HEK293T (cell line): ENCODE measurements at regions not wholly inside any gene's neighbourhood (a gene's known extent, or its start where the extent isn't known, plus 50 kb on each side); places are given as distances from the start of the nearest gene placed in this dataset.

ENCODE experiments used
- CTCF ChIA-PET: fragments of 350-600 bp; formaldehyde crosslinking; extraction: SDS; loops from one replicate; lab custom pipeline; 2021; ENCODE audit warnings: antibody characterized with exemption, inconsistent platforms; lab: Yijun Ruan, JAX
- POLR2A ChIA-PET: fragments of 350-600 bp; formaldehyde crosslinking; extraction: SDS; loops from one replicate; lab custom pipeline; 2020; ENCODE audit warnings: antibody characterized with exemption, inconsistent platforms; lab: Yijun Ruan, JAX
- DNase-seq: peaks from one replicate; pipeline ENCODE4 v3.0.0; 2012; ENCODE audit warnings: mixed read lengths; ENCODE audit errors: extremely low spot score
- ARNT ChIP-seq: fragments of 450-650 bp; IDR thresholded peaks from 2 replicates; pipeline ENCODE4 v1.6.1; 2017; ENCODE audit warnings: mild to moderate bottlenecking
- BHLHE40 ChIP-seq: fragments of 450-650 bp; IDR thresholded peaks from 2 replicates; pipeline ENCODE4 v1.6.1; 2016; ENCODE audit warnings: mild to moderate bottlenecking, moderate library complexity, borderline replicate concordance
- CTBP1 ChIP-seq: fragments of 450-650 bp; IDR thresholded peaks from 2 replicates; pipeline ENCODE4 v1.6.1; 2016; ENCODE audit warnings: borderline replicate concordance
- ELF4 ChIP-seq: fragments of 450-650 bp; IDR thresholded peaks from 2 replicates; pipeline ENCODE4 v1.6.1; 2017; ENCODE audit warnings: antibody characterized with exemption
- FOXA1 ChIP-seq: fragments of 450-650 bp; IDR thresholded peaks from 2 replicates; pipeline ENCODE4 v1.6.1; 2016; ENCODE audit warnings: mild to moderate bottlenecking
- FOXK2 ChIP-seq: fragments of 450-650 bp; IDR thresholded peaks from 2 replicates; pipeline ENCODE4 v1.6.1; 2016; ENCODE audit warnings: mild to moderate bottlenecking
- FOXM1 ChIP-seq: fragments of 450-650 bp; IDR thresholded peaks from 2 replicates; pipeline ENCODE4 v1.6.1; 2017; ENCODE audit warnings: mild to moderate bottlenecking, borderline replicate concordance
- HDGF ChIP-seq: fragments of 450-650 bp; IDR thresholded peaks from 2 replicates; pipeline ENCODE4 v1.6.1; 2017; ENCODE audit warnings: antibody characterized with exemption, borderline replicate concordance
- L3MBTL2 ChIP-seq: fragments of 450-650 bp; conservative IDR thresholded peaks from 2 replicates; pipeline ENCODE4 v1.6.1; 2016; ENCODE audit warnings: mild to moderate bottlenecking
- LEF1 ChIP-seq: fragments of 450-650 bp; IDR thresholded peaks from 2 replicates; pipeline ENCODE4 v1.6.1; 2017; ENCODE audit warnings: mild to moderate bottlenecking, borderline replicate concordance
- NFRKB ChIP-seq: fragments of 450-650 bp; IDR thresholded peaks from 2 replicates; pipeline ENCODE4 v1.6.1; 2016; ENCODE audit warnings: mild to moderate bottlenecking, moderate library complexity
- PKNOX1 ChIP-seq: fragments of 450-650 bp; IDR thresholded peaks from 2 replicates; pipeline ENCODE4 v1.6.1; 2016
- SP1 ChIP-seq: fragments of 450-650 bp; IDR thresholded peaks from 2 replicates; pipeline ENCODE4 v1.6.1; 2017
- SUZ12 ChIP-seq: fragments of 450-650 bp; IDR thresholded peaks from 2 replicates; pipeline ENCODE4 v1.6.1; 2016; ENCODE audit warnings: mild to moderate bottlenecking
- TARDBP ChIP-seq: fragments of 450-650 bp; IDR thresholded peaks from 2 replicates; pipeline ENCODE4 v1.6.1; 2016
- ZNF384 ChIP-seq: fragments of 450-650 bp; IDR thresholded peaks from 2 replicates; pipeline ENCODE4 v1.6.1; 2016

GRCh38 chr9:2496169-2496568, 125.4 kb upstream of the VLDLR start:
- ChIA-PET CTCF (no interaction called here), POLR2A (no interaction called here)
- no peak for DNase-seq
- TF ChIP-seq ARNT (no peak), L3MBTL2 (no peak), BHLHE40 (no peak), CTBP1 (no peak), ZNF384 (no peak), TARDBP (no peak), ELF4 (no peak), FOXK2 (no peak), FOXM1 (no peak), NFRKB (no peak), LEF1 (no peak), HDGF (no peak), SUZ12 (no peak), FOXA1 (no peak), PKNOX1 (no peak), SP1 (no peak)

- TF ChIP-seq SUZ12 (no peak), CTBP1 (no peak), ELF4 (no peak), FOXM1 (no peak), BHLHE40 (no peak), LEF1 (no peak), HDGF (no peak)
- CTCF ChIA-PET: no interaction called here
- no peak for DNase-seq
- POLR2A ChIA-PET: no interaction called here
These were observed 124.7 kb upstream of the VLDLR start for GRCh38 chr9:2496934-2497333.

GRCh38 chr9:2497666-2498400, 123.8 kb upstream of the VLDLR start:
- DNase-seq: no peak
- CTCF ChIA-PET: no interaction called here
- TF ChIP-seq HDGF: no peak
- no peak for TF ChIP-seq TARDBP
- TF ChIP-seq L3MBTL2: no peak
- no peak for TF ChIP-seq ARNT
- no peak for TF ChIP-seq CTBP1
- POLR2A ChIA-PET: no interaction called here

- ChIA-PET POLR2A (no interaction called here), CTCF (no interaction called here)
- DNase-seq: no peak
- no peak for TF ChIP-seq ZNF384
- no peak for TF ChIP-seq ELF4
- no peak for TF ChIP-seq FOXK2
These were observed 119.4 kb upstream of the VLDLR start for GRCh38 chr9:2502210-2502609.

GRCh38 chr9:2502760-2503159, 118.8 kb upstream of the VLDLR start:
- CTCF ChIA-PET: interaction anchor here (0.6 kb wide), 1 partner anchor 36 kb away, joined by 3 read pairs; no protein-coding TSS in a partner anchor
- TF ChIP-seq FOXA1 (no peak), L3MBTL2 (no peak), SP1 (no peak), NFRKB (no peak), FOXK2 (no peak), LEF1 (no peak), ELF4 (no peak), CTBP1 (no peak), ZNF384 (no peak), BHLHE40 (no peak)
- POLR2A ChIA-PET: no interaction called here
- no peak for DNase-seq

- ChIA-PET POLR2A (no interaction called here), CTCF (no interaction called here)
- DNase-seq: no peak
- TF ChIP-seq ARNT (no peak), FOXA1 (no peak), HDGF (no peak), FOXK2 (no peak)
These were observed 115.3 kb upstream of the VLDLR start for GRCh38 chr9:2506321-2506720.

GRCh38 chr9:2523591-2523990, 98.0 kb upstream of the VLDLR start:
- TF ChIP-seq ELF4 (no peak), SP1 (no peak), NFRKB (no peak), HDGF (no peak), ZNF384 (no peak), TARDBP (no peak), LEF1 (no peak), BHLHE40 (no peak), PKNOX1 (no peak), ARNT (no peak), FOXM1 (no peak), CTBP1 (no peak)
- no peak for DNase-seq
- POLR2A ChIA-PET: no interaction called here
- CTCF ChIA-PET: no interaction called here
